GM12878 (cell line): ENCODE measurements at regions not wholly inside any gene's neighbourhood (a gene's known extent, or its start where the extent isn't known, plus 50 kb on each side); places are given as distances from the start of the nearest gene placed in this dataset.

Experiments used
- ATAC-seq: fragments of 200-7000 bp; cut with Tn5 transposase; 3 replicates; pipeline ENCODE4 v1.9.1; 2020; ENCODE audit warnings: mild to moderate bottlenecking, moderate library complexity
- BruUV-seq: library from RNA; stranded (reverse); fragments of 400-500 nt; replicated peaks from 2 replicates; lab custom pipeline; 2021; lab: Mats Ljungman, UMichigan
- CTCF ChIA-PET: fragments of 300-600 bp; sonication (Branson Sonifier 250); formaldehyde crosslinking; extraction: SDS; loops from one replicate; lab custom pipeline; 2021; ENCODE audit warnings: inconsistent platforms; lab: Yijun Ruan, JAX
- POLR2A ChIA-PET: fragments of 350-600 bp; formaldehyde crosslinking; extraction: SDS; loops from one replicate; lab custom pipeline; 2021; ENCODE audit warnings: inconsistent platforms; lab: Charles Lee
- RAD21 ChIA-PET: fragments of 300-600 bp; sonication (Branson Sonifier 250); formaldehyde crosslinking; loops from one replicate; lab custom pipeline; 2023; ENCODE audit warnings: antibody characterized with exemption; ENCODE audit not compliant: unreplicated experiment; lab: Charles Lee
- SMC1A ChIA-PET: fragments of 300-600 bp; sonication (Branson Sonifier 250); formaldehyde crosslinking; loops from one replicate; lab custom pipeline; 2023; ENCODE audit not compliant: unreplicated experiment, uncharacterized antibody; lab: Charles Lee
- DNase-seq: peaks from one replicate; pipeline ENCODE4 v3.0.0-alpha.2; 2011; ENCODE audit warnings: low read depth, low spot score
- FAIRE-seq: peaks from 3 replicates; lab custom pipeline; 2011; peaks lifted over from hg19 to GRCh38; lab: Jason Lieb, UNC
- H2AFZ ChIP-seq: 2 replicates; pipeline ENCODE4 v1.6.0; 2011; ENCODE audit warnings: low read depth, low read length, control low read depth; ENCODE audit not compliant: control insufficient read depth
- H3K27ac ChIP-seq: 2 replicates; pipeline ENCODE4 v1.5.1; 2011; ENCODE audit warnings: control low read depth; ENCODE audit not compliant: control insufficient read depth, insufficient read depth
- H3K27me3 ChIP-seq, 2 experiments: replicated peaks in 1 of 2; 2 replicates each; pipeline versions ENCODE4 v1.6.0 to v1.6.1; 2011; ENCODE audit warnings: low read length in 1 of 2; ENCODE audit not compliant: control insufficient read depth in 2 of 2, insufficient read depth in 2 of 2
- H3K36me3 ChIP-seq, 2 experiments: 2 replicates each; pipeline ENCODE4 v1.5.1; 2011; ENCODE audit warnings: low read length in 1 of 2; ENCODE audit not compliant: control insufficient read depth in 2 of 2, insufficient read depth in 2 of 2
- H3K4me1 ChIP-seq: 2 replicates; pipeline ENCODE4 v1.6.1; 2011; ENCODE audit warnings: mild to moderate bottlenecking, low read length, moderate library complexity, mixed read lengths; ENCODE audit not compliant: control insufficient read depth, insufficient read depth
- H3K4me2 ChIP-seq: 2 replicates; pipeline ENCODE4 v1.6.0; 2011; ENCODE audit warnings: control low read depth; ENCODE audit not compliant: control insufficient read depth, insufficient read depth
- H3K4me3 ChIP-seq: fragments of 200-600 bp; sonication (generic); 2 replicates; pipeline ENCODE4 v1.5.1; 2016
- H3K79me2 ChIP-seq: 2 replicates; pipeline ENCODE4 v1.6.0; 2011; ENCODE audit warnings: low read length; ENCODE audit not compliant: control insufficient read depth, insufficient read depth
- H3K9ac ChIP-seq: 2 replicates; pipeline ENCODE4 v1.8.0; 2011; ENCODE audit warnings: low read length, control low read depth, mixed read lengths; ENCODE audit not compliant: control insufficient read depth, insufficient read depth
- H3K9me3 ChIP-seq: replicated peaks from 3 replicates; pipeline ENCODE4 v1.5.1; 2011; ENCODE audit warnings: mild to moderate bottlenecking, low read length; ENCODE audit not compliant: control insufficient read depth, insufficient read depth
- H4K20me1 ChIP-seq: 2 replicates; pipeline ENCODE4 v1.6.0; 2011; ENCODE audit not compliant: control insufficient read depth, insufficient read depth
- BRCA1 ChIP-seq: IDR thresholded peaks from 2 replicates; pipeline ENCODE4 v1.6.1; 2011; ENCODE audit warnings: low read depth, low read length, improper control_type of control experiment
- E2F4 ChIP-seq: IDR thresholded peaks from 2 replicates; pipeline ENCODE4 v1.6.1; 2012; ENCODE audit warnings: low read depth, low read length, improper control_type of control experiment
- EZH2 ChIP-seq: IDR thresholded peaks from 2 replicates; pipeline ENCODE4 v1.6.1; 2012; ENCODE audit warnings: low read depth, mild to moderate bottlenecking, control low read depth, inconsistent platforms, low read length, borderline replicate concordance; ENCODE audit not compliant: control insufficient read depth
- MTA3 ChIP-seq: IDR thresholded peaks from 2 replicates; pipeline ENCODE4 v1.6.1; 2012; ENCODE audit warnings: low read length, inconsistent platforms, borderline replicate concordance
- POU2F2 ChIP-seq: IDR thresholded peaks from 3 replicates; pipeline ENCODE4 v1.6.1; 2011; ENCODE audit warnings: low read depth, mild to moderate bottlenecking, low read length, borderline replicate concordance
- RAD51 ChIP-seq: fragments of 450-650 bp; IDR thresholded peaks from 2 replicates; pipeline ENCODE4 v1.6.1; 2016; ENCODE audit warnings: moderate library complexity, mild to moderate bottlenecking, inconsistent platforms
- SREBF1 ChIP-seq: IDR thresholded peaks from 2 replicates; pipeline ENCODE4 v1.6.1; 2012; ENCODE audit warnings: mild to moderate bottlenecking, low read length
- TCF7 ChIP-seq: IDR thresholded peaks from 2 replicates; pipeline ENCODE4 v1.6.1; 2014; ENCODE audit warnings: antibody characterized with exemption, borderline replicate concordance
- YY1 ChIP-seq: IDR thresholded peaks from 2 replicates; pipeline ENCODE4 v1.6.1; 2011; ENCODE audit warnings: low read depth, mild to moderate bottlenecking, low read length
- ZBTB33 ChIP-seq: fragments of 450-650 bp; IDR thresholded peaks from 2 replicates; pipeline ENCODE4 v1.6.1; 2017; ENCODE audit warnings: mild to moderate bottlenecking
- WGBS: methylation state at CpG from one replicate; pipeline ENCODE4 v1.1.6; 2016; ENCODE audit warnings: low lambda C conversion rate; ENCODE audit not compliant: insufficient replicate concordance, insufficient coverage; ENCODE audit errors: missing lambda C conversion rate; 5-methylcytosine and 5-hydroxymethylcytosine counted together
- in situ Hi-C: fragments of 300-500 bp; cut with MboI; formaldehyde crosslinking; loops from 9 replicates; pipeline ENCODE4 v1.14.3; 2018; ENCODE audit warnings: mixed read lengths
- intact Hi-C: fragments of 100-400 bp; cut with micrococcal nuclease; formaldehyde crosslinking; loops from one replicate; pipeline ENCODE4 v1.14.2; 2022; ENCODE audit not compliant: unreplicated experiment
- TF ChIP-seq, protein P1 (sequence below): fragments of 450-650 bp; IDR thresholded peaks from 2 replicates; pipeline ENCODE4 v1.6.1; 2017; ENCODE audit warnings: antibody characterized with exemption, mild to moderate bottlenecking, moderate library complexity
- TF ChIP-seq, protein P2 (sequence below): fragments of 450-650 bp; IDR thresholded peaks from 2 replicates; pipeline ENCODE4 v1.6.1; 2017; ENCODE audit warnings: low read depth, mild to moderate bottlenecking, moderate library complexity

GRCh38 chr1:22241811-22242210, 98.9 kb upstream of the WNT4 start:
- CTCF ChIA-PET = no interaction called here
- no peak for FAIRE-seq
- TF ChIP-seq ZBTB33 (no peak), EZH2 (no peak), YY1 (no peak), SREBF1 (no peak), BRCA1 (no peak), E2F4 (no peak), MTA3 (no peak), TCF7 (no peak), RAD51 (no peak), POU2F2 (no peak)
- TF ChIP-seq, protein P1, sequence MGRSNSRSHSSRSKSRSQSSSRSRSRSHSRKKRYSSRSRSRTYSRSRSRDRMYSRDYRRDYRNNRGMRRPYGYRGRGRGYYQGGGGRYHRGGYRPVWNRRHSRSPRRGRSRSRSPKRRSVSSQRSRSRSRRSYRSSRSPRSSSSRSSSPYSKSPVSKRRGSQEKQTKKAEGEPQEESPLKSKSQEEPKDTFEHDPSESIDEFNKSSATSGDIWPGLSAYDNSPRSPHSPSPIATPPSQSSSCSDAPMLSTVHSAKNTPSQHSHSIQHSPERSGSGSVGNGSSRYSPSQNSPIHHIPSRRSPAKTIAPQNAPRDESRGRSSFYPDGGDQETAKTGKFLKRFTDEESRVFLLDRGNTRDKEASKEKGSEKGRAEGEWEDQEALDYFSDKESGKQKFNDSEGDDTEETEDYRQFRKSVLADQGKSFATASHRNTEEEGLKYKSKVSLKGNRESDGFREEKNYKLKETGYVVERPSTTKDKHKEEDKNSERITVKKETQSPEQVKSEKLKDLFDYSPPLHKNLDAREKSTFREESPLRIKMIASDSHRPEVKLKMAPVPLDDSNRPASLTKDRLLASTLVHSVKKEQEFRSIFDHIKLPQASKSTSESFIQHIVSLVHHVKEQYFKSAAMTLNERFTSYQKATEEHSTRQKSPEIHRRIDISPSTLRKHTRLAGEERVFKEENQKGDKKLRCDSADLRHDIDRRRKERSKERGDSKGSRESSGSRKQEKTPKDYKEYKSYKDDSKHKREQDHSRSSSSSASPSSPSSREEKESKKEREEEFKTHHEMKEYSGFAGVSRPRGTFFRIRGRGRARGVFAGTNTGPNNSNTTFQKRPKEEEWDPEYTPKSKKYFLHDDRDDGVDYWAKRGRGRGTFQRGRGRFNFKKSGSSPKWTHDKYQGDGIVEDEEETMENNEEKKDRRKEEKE = no peak
- TF ChIP-seq, protein P2, sequence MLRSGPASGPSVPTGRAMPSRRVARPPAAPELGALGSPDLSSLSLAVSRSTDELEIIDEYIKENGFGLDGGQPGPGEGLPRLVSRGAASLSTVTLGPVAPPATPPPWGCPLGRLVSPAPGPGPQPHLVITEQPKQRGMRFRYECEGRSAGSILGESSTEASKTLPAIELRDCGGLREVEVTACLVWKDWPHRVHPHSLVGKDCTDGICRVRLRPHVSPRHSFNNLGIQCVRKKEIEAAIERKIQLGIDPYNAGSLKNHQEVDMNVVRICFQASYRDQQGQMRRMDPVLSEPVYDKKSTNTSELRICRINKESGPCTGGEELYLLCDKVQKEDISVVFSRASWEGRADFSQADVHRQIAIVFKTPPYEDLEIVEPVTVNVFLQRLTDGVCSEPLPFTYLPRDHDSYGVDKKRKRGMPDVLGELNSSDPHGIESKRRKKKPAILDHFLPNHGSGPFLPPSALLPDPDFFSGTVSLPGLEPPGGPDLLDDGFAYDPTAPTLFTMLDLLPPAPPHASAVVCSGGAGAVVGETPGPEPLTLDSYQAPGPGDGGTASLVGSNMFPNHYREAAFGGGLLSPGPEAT = no peak

More at GRCh38 chr1:22241811-22242210, 98.9 kb upstream of the WNT4 start:
- Histone ChIP-seq H3K4me3 (no peak overlapping the region), H3K27ac (no peak overlapping the region), H3K9me3 (no peaks in the 10 kb centered on the region), H3K4me1 (no peaks in the 10 kb centered on the region), H3K27me3 (no peaks in the 10 kb centered on the region; a peak in 1 of 4 replicates), H3K36me3 (no peaks in the 10 kb centered on the region), H3K9ac (no peak overlapping the region), H2AFZ (no peak overlapping the region), H4K20me1 (0 out of 2 replicates have a peak, but pooled peaks cover 3% of the 10 kb centered on the region), H3K79me2 (no peaks in the 10 kb centered on the region), H3K4me2 (no peak overlapping the region)
- RAD21 ChIA-PET = no interaction called here
- DNase-seq = no peak
- POLR2A ChIA-PET = no interaction called here
- SMC1A ChIA-PET = no interaction called here
- WGBS = 21% methylated on average over 9 of the region's 9 CpGs
- in situ Hi-C loops = no loop called here
- ATAC-seq = no peak
- intact Hi-C loops = no loop called here
- BruUV-seq = no TSS peak
